ENCODE measurements at regions not wholly inside any gene's neighbourhood (a gene's known extent, or its start where the extent isn't known, plus 50 kb on each side); places are given as distances from the start of the nearest gene placed in this dataset.

GRCh38 chr10:2296179-2296891 lies 559.0 kb upstream of the ADARB2 start:
- Histone ChIP-seq H3K23me2 (ENCODE audit: insufficient read length, low read depth, low read length, poor library complexity, severe bottlenecking) (no peaks in the 10 kb centered on the region), H4K20me1 (ENCODE audit: control insufficient read depth, insufficient read depth, insufficient read length) (no peaks in the 10 kb centered on the region), H3K4me1 (ENCODE audit: insufficient read depth, low read length) (no peaks in the 10 kb centered on the region), H2BK20ac (ENCODE audit: low read depth, low read length, poor library complexity, severe bottlenecking) (no peak overlapping the region), H3K9ac (ENCODE audit: extremely low read depth, insufficient read length, low read length) (no peak overlapping the region), H3K27me3 (ENCODE audit: insufficient read depth, low read length) (no peaks in the 10 kb centered on the region), H3K79me2 (ENCODE audit: insufficient read depth, low read length) (no peaks in the 10 kb centered on the region), H2BK12ac (ENCODE audit: insufficient read length, low read depth, low read length) (no peak overlapping the region), H4K91ac (ENCODE audit: insufficient read length, low read depth, low read length) (no peak overlapping the region), H3K23ac (ENCODE audit: insufficient read length, low read depth, low read length) (no peak overlapping the region), H2BK5ac (ENCODE audit: insufficient read length, low read length) (no peak overlapping the region), H3K4me2 (ENCODE audit: insufficient read depth, insufficient read length, low read length) (no peak overlapping the region), H3K27ac (ENCODE audit: insufficient read length, low read depth, low read length) (no peak overlapping the region), H2AFZ (ENCODE audit: low read length) (no peak overlapping the region), H3K18ac (ENCODE audit: insufficient read length, low read depth, low read length) (no peak overlapping the region), H3K79me1 (ENCODE audit: insufficient read depth, low read depth, low read length, poor library complexity, severe bottlenecking) (no peaks in the 10 kb centered on the region), H3K9me3 (ENCODE audit: control insufficient read depth, low read depth, low read length) (peaks cover 2% of the 10 kb centered on the region), H4K8ac (replicated peaks; ENCODE audit: insufficient read length, low read depth, low read length) (no peak overlapping the region), H2BK120ac (ENCODE audit: low read depth, low read length, poor library complexity, severe bottlenecking) (no peak overlapping the region), H2BK15ac (ENCODE audit: low read depth, low read length) (no peak overlapping the region), H4K5ac (ENCODE audit: insufficient read length, low read depth, low read length) (no peak overlapping the region), H2AK5ac (ENCODE audit: insufficient read length, low read length) (no peak overlapping the region), H3K4ac (ENCODE audit: low read depth, low read length) (no peak overlapping the region), H3K56ac (ENCODE audit: insufficient read length, low read depth, low read length) (no peak overlapping the region), H3K14ac (ENCODE audit: insufficient read depth, low read length) (no peak overlapping the region), H3T11ph (ENCODE audit: low read length) (no peak overlapping the region)
- TF ChIP-seq CTCF (conservative IDR thresholded peaks at IDR 0.05): no peak
- Mint-ChIP-seq H3K27me3 (ENCODE audit: low read depth) (no peaks in the 10 kb centered on the region; the same call in none of the 2 replicates), H3K4me3 (no peak overlapping the region; a peak in 1 of 5 replicates), H3K27ac (peak overlapping the region in 2 of 3 experiments; percentile 23 to 58; a peak in 2 of 7 replicates), H3K9me3 (peaks cover under 1% of the 10 kb centered on the region in 2 experiments; a peak in 4 of 5 replicates), H3K4me1 (peaks cover 21 to 23% of the 10 kb centered on the region in 2 experiments), H3K36me3 (ENCODE audit: insufficient read depth in 1 of 3, low read depth in 3 of 3) (peaks cover 0 to under 1% (median 0%) of the 10 kb centered on the region in 3 experiments; a peak in 1 of 7 replicates)
- DNase-seq: peak; percentile 47
- WGBS (ENCODE audit: extremely low coverage, insufficient read length, low lambda C conversion rate): no CpG with 5 or more reads among the region's 6 CpGs
